OCI-LY1 (cell line): ENCODE measurements at regions not wholly inside any gene's neighbourhood (a gene's known extent, or its start where the extent isn't known, plus 50 kb on each side); places are given as distances from the start of the nearest gene placed in this dataset.

Source experiments
- EZH2 ChIP-seq: fragments of 200-600 bp; sonication (generic), shearing (Covaris generic); IDR thresholded peaks from 2 replicates; pipeline ENCODE4 v1.8.0; 2017; ENCODE audit warnings: borderline replicate concordance, mixed run types, mild to moderate bottlenecking, antibody characterized with exemption, low read length, moderate library complexity, mixed read lengths
- TF ChIP-seq, protein P1 (sequence below): fragments of 200-600 bp; sonication (generic), shearing (Covaris generic); IDR thresholded peaks from 2 replicates; pipeline ENCODE4 v1.5.1; 2017; ENCODE audit warnings: mild to moderate bottlenecking, antibody characterized with exemption, low read length, moderate library complexity, mixed read lengths

GRCh38 chr10:118181021-118181420, 134.3 kb upstream of the RAB11FIP2 start:
- TF ChIP-seq, protein P1, sequence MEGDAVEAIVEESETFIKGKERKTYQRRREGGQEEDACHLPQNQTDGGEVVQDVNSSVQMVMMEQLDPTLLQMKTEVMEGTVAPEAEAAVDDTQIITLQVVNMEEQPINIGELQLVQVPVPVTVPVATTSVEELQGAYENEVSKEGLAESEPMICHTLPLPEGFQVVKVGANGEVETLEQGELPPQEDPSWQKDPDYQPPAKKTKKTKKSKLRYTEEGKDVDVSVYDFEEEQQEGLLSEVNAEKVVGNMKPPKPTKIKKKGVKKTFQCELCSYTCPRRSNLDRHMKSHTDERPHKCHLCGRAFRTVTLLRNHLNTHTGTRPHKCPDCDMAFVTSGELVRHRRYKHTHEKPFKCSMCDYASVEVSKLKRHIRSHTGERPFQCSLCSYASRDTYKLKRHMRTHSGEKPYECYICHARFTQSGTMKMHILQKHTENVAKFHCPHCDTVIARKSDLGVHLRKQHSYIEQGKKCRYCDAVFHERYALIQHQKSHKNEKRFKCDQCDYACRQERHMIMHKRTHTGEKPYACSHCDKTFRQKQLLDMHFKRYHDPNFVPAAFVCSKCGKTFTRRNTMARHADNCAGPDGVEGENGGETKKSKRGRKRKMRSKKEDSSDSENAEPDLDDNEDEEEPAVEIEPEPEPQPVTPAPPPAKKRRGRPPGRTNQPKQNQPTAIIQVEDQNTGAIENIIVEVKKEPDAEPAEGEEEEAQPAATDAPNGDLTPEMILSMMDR: no peak
- TF ChIP-seq EZH2: no peak
